Prostate gland (tissue), 2 donors: ENCODE measurements at regions not wholly inside any gene's neighbourhood (a gene's known extent, or its start where the extent isn't known, plus 50 kb on each side); places are given as distances from the start of the nearest gene placed in this dataset.

Source experiments
- DNase-seq: peaks from one replicate; pipeline ENCODE4 v3.0.0-alpha.2; 2019; ENCODE audit warnings: low spot score
- H3K27ac ChIP-seq, 2 donors: fragments of 200-600 bp; sonication (generic); 2 replicates each; pipeline ENCODE4 v1.5.1; 2017 to 2019
- H3K27me3 ChIP-seq: fragments of 200-600 bp; sonication (generic); replicated peaks from 2 replicates; pipeline ENCODE4 v1.5.1; 2019; ENCODE audit not compliant: insufficient read depth
- H3K36me3 ChIP-seq, 2 donors: fragments of 200-600 bp; sonication (generic); 1 replicate in 1 of 2; 2 replicates in 1 of 2; pipeline versions ENCODE4 v1.5.1 to v1.8.1; 2017 to 2019
- H3K4me1 ChIP-seq: fragments of 200-600 bp; sonication (generic); replicated peaks from 2 replicates; pipeline ENCODE4 v1.5.1; 2019
- H3K4me3 ChIP-seq, 2 donors: fragments of 200-600 bp; sonication (generic); 2 replicates each; pipeline ENCODE4 v1.5.1; 2017 to 2019
- H3K9me3 ChIP-seq: fragments of 200-600 bp; sonication (generic); 2 replicates; pipeline ENCODE4 v1.5.1; 2017
- CTCF ChIP-seq, 4 experiments: fragments of 200-600 bp in 2 of 4; fragments of 450-650 bp in 2 of 4; sonication (generic) in 2 of 4; IDR thresholded peaks; 1 replicate in 3 of 4; 2 replicates in 1 of 4; pipeline ENCODE4 v1.5.1; 2016 to 2019; ENCODE audit warnings: antibody characterized with exemption in 4 of 4, mild to moderate bottlenecking in 2 of 4, moderate library complexity in 2 of 4
- POLR2A ChIP-seq: fragments of 450-650 bp; IDR thresholded peaks from one replicate; pipeline ENCODE4 v1.6.1; 2016; ENCODE audit warnings: antibody characterized with exemption, mild to moderate bottlenecking
- POLR2AphosphoS5 ChIP-seq: sonication (generic); formaldehyde crosslinking; IDR thresholded peaks from one replicate; pipeline ENCODE4 v1.6.1; 2017; ENCODE audit warnings: antibody characterized with exemption
- WGBS: methylation state at CpG from one replicate; pipeline ENCODE4 v1.1.5; 2018; 5-methylcytosine and 5-hydroxymethylcytosine counted together
- intact Hi-C: fragments of 100-400 bp; cut with DNase I; formaldehyde crosslinking; loops from one replicate; pipeline ENCODE4 v1.14.2; 2022

GRCh38 chrX:20431486-20431885, 164.8 kb upstream of the RPS6KA3 start:
- TF ChIP-seq CTCF (IDR thresholded peaks at IDR 0.05) (no peak), POLR2AphosphoS5 (no peak), POLR2A (no peak)
- intact Hi-C loops = no loop called here
- Histone ChIP-seq H3K27me3 (no peaks in the 10 kb centered on the region), H3K27ac (no peak overlapping the region), H3K4me1 (no peaks in the 10 kb centered on the region), H3K4me3 (no peak overlapping the region), H3K9me3 (no peaks in the 10 kb centered on the region), H3K36me3 (no peaks in the 10 kb centered on the region)
- 22% methylated on average over 1 of the region's 1 CpG for WGBS
- no peak for DNase-seq

DNA sequence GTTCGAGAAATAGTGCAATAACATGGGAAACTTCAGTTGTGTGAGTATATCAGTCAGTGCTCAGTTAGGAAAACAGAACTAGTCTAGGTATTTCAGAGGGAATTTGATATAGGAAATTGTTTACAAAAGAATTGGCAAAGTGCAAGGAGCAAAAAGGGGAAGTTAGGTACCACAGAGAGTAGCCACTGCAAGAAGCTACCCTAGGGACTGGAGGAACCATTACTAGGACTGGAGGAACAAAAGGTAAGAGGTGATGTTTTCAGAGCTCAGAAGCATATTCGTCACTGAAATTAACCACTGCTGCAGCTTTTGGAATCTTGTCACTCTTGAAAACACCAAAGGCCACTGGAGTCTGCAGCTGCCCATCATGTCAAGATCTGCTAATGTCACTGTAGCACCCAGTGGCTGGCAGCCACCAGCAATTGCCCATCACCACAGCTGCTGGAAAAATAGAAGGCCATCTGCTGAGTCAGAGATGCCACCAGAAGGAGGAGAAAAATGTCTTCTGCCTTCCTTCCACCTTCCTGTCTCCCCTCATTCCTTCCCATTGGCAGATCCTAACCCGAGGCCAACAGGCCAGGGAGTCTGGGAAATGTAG, 160.6 kb upstream of the RPS6KA3 start:
- no peaks in the 10 kb centered on the region for H3K9me3 ChIP-seq
- WGBS = 74% methylated on average over 3 of the region's 3 CpGs
- no peaks in the 10 kb centered on the region for H3K27me3 ChIP-seq
- intact Hi-C loops = no loop called here
- H3K4me1 ChIP-seq = no peaks in the 10 kb centered on the region
- H3K4me3 ChIP-seq = no peak overlapping the region
- no peak for TF ChIP-seq CTCF (IDR thresholded peaks at IDR 0.05)
- TF ChIP-seq POLR2A = no peak
- no peak for TF ChIP-seq POLR2AphosphoS5
- no peak for DNase-seq
- no peak overlapping the region for H3K27ac ChIP-seq
- no peaks in the 10 kb centered on the region for H3K36me3 ChIP-seq

GRCh38 chrX:20421697-20422096, 155.0 kb upstream of the RPS6KA3 start:
- no peak for DNase-seq
- Histone ChIP-seq H3K4me3 (no peak overlapping the region), H3K36me3 (no peaks in the 10 kb centered on the region), H3K4me1 (no peaks in the 10 kb centered on the region), H3K27ac (no peak overlapping the region), H3K27me3 (no peaks in the 10 kb centered on the region), H3K9me3 (no peaks in the 10 kb centered on the region)
- intact Hi-C loops = no loop called here
- WGBS = 65% methylated on average over 2 of the region's 2 CpGs
- no peak for TF ChIP-seq POLR2AphosphoS5
- TF ChIP-seq CTCF (IDR thresholded peaks at IDR 0.05) = no peak
- no peak for TF ChIP-seq POLR2A

DNA sequence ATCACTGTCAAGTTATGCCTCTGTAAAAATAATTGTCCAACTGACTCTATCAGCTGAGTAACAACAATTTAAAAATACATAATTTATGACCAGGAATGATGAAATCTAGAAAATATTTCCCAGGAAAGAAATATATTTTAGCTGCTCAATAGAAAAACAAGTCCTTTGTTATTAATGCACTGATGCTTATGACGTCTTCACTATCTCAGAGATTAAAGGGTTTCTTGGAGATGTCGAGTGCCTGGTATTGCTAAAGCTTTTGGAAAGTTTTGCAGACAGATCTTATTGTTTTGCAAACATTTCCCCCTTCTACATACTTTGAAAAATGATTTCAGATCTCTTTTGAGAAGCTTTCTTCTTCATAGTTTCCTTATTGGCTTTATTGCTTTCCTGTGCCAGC, 154.6 kb upstream of the RPS6KA3 start:
- 11% methylated on average over 2 of the region's 2 CpGs for WGBS
- H3K27me3 ChIP-seq = no peaks in the 10 kb centered on the region
- no peaks in the 10 kb centered on the region for H3K4me1 ChIP-seq
- no peaks in the 10 kb centered on the region for H3K9me3 ChIP-seq
- TF ChIP-seq CTCF (IDR thresholded peaks at IDR 0.05) = no peak
- no peak for TF ChIP-seq POLR2A
- TF ChIP-seq POLR2AphosphoS5 = no peak
- DNase-seq = no peak
- H3K4me3 ChIP-seq = no peak overlapping the region
- no peaks in the 10 kb centered on the region for H3K36me3 ChIP-seq
- intact Hi-C loops = no loop called here
- H3K27ac ChIP-seq = no peak overlapping the region

- 90% methylated on average over 2 of the region's 2 CpGs for WGBS
- no peaks in the 10 kb centered on the region for H3K4me1 ChIP-seq
- no peak overlapping the region for H3K27ac ChIP-seq
- no peak overlapping the region for H3K4me3 ChIP-seq
- H3K9me3 ChIP-seq = no peaks in the 10 kb centered on the region
- intact Hi-C loops = no loop called here
- no peaks in the 10 kb centered on the region for H3K27me3 ChIP-seq
- TF ChIP-seq CTCF (IDR thresholded peaks at IDR 0.05) (no peak), POLR2A (no peak), POLR2AphosphoS5 (no peak)
- no peaks in the 10 kb centered on the region for H3K36me3 ChIP-seq
- DNase-seq = no peak
These were observed 153.3 kb upstream of the RPS6KA3 start for GRCh38 chrX:20420058-20420457.
